ENCODE measurements at regions not wholly inside any gene's neighbourhood (a gene's known extent, or its start where the extent isn't known, plus 50 kb on each side); places are given as distances from the start of the nearest gene placed in this dataset.

DNA sequence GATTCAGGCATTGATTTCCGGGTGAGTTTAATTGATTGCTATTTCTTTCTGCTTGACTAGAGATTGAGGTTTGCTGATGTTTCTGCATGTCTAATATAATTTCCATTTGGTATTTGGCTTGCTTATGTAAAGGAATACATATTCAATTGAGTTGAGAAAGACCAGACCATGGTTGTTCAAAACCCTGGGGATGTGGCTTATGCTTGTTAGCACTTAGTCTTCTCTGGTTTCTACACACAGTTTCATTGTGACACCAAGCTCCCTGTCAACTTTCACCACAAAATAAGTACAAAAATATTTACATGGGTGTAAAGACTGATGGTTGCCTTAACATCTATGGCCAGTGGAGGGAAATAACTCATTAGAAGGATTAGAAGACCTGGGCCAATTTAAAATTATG, 209.6 kb downstream of the CDH26 start:
- TF ChIP-seq, protein P1, sequence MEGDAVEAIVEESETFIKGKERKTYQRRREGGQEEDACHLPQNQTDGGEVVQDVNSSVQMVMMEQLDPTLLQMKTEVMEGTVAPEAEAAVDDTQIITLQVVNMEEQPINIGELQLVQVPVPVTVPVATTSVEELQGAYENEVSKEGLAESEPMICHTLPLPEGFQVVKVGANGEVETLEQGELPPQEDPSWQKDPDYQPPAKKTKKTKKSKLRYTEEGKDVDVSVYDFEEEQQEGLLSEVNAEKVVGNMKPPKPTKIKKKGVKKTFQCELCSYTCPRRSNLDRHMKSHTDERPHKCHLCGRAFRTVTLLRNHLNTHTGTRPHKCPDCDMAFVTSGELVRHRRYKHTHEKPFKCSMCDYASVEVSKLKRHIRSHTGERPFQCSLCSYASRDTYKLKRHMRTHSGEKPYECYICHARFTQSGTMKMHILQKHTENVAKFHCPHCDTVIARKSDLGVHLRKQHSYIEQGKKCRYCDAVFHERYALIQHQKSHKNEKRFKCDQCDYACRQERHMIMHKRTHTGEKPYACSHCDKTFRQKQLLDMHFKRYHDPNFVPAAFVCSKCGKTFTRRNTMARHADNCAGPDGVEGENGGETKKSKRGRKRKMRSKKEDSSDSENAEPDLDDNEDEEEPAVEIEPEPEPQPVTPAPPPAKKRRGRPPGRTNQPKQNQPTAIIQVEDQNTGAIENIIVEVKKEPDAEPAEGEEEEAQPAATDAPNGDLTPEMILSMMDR (IDR thresholded peaks at IDR 0.05) = no peak
- ATAC-seq (ENCODE audit: low FRiP score) (no peak), DNase-seq (ENCODE audit: low spot score) (no peak)

GRCh38 chr20:60168963-60169362, 210.7 kb downstream of the CDH26 start:
- TF ChIP-seq, protein P1 (IDR thresholded peaks at IDR 0.05) = no peak
- ATAC-seq (ENCODE audit: low FRiP score) (no peak), DNase-seq (ENCODE audit: low spot score) (no peak)

DNA sequence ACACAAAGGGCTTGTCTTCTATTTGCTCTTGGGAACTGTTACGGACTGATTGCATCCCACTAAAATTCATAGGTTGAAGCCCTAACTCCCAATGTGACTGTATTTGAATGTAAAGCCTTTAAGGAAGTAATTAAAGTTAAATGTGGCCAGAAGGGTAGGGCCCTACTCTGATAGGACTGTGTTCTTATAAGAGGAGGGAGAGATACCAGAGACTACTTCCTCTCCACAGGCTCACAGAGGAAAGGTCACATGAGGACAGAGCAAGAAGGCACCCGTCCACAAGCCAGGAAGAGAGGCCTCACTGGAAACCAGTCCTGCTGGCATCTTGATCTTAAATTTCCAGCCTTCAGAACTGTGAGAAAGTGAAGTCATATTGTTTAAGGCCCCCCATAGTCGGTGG, 211.9 kb downstream of the CDH26 start:
- ATAC-seq (ENCODE audit: low FRiP score) (no peak), DNase-seq (ENCODE audit: low spot score) (no peak)
- TF ChIP-seq, protein P1 (IDR thresholded peaks at IDR 0.05) = no peak

GRCh38 chr20:60171313-60171712, 213.1 kb downstream of the CDH26 start:
- ATAC-seq (ENCODE audit: low FRiP score) (no peak), DNase-seq (ENCODE audit: low spot score) (no peak)
- TF ChIP-seq, protein P1 (IDR thresholded peaks at IDR 0.05) = no peak

GRCh38 chr20:60171738-60172137, 213.5 kb downstream of the CDH26 start:
- DNase-seq (ENCODE audit: low spot score) (no peak), ATAC-seq (ENCODE audit: low FRiP score) (no peak)
- TF ChIP-seq, protein P1 (IDR thresholded peaks at IDR 0.05) = no peak

DNA sequence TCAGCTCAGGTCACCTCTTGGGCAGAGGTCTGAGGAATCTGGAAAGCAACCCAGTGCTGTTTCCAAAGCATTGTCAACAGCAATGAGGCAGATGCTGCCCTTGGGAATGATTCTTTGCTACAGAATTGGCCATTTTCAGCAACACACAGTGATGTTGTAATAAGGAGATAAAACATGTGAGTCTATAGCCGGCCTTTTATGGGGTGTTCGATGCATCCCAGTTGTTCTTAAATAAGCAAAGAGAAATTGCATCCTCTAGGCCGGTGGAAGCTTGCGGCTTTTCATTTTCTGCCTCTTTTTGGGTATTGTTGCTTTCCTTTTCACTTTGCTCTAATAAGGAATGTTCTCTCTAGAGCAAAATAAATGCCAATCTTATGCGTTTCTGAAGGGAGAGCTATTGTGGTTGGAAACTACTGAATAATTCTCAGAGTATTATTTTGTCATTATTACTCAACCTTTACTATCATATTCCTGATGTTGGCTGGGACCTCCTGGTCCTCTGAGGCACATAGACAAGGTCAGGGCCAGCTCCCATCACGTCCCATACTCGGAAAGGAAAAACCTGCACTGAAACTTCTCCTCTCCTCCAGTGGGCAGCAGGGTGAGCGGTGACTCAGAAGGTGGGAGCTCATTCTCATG, 214.2 kb downstream of the CDH26 start:
- TF ChIP-seq, protein P1 (IDR thresholded peaks at IDR 0.05) = no peak
- DNase-seq (ENCODE audit: low spot score) = no peak
- no peak for ATAC-seq (ENCODE audit: low FRiP score)

DNA sequence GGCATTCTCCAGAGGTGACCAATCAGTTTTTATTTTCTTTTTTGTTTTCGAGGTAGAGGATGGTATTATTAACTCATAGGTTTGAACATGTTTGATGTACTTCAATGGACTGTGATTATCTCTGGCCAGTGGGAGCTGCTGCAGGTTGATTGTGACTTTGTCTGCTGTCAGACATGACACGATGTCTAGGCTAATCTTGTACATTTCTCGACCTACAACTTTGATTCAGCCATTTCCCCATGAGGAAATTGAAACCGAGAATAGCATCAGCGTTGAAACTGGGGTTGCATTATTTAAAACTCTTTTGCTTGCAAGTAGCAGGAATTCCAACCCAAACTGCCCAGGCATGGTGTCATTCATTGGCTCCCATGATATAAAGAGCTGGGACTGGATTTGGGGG, 218.9 kb downstream of the CDH26 start:
- DNase-seq (ENCODE audit: low spot score) = no peak
- TF ChIP-seq, protein P1 (IDR thresholded peaks at IDR 0.05) = no peak
- no peak for ATAC-seq (ENCODE audit: low FRiP score)
